ENCODE measurements at regions not wholly inside any gene's neighbourhood (a gene's known extent, or its start where the extent isn't known, plus 50 kb on each side); places are given as distances from the start of the nearest gene placed in this dataset.

GRCh38 chr6:148289153-148289552, 53.5 kb upstream of the SASH1 start:
- Mint-ChIP-seq H3K27ac (peak overlapping the region; percentile 63), H3K9me3 (no peaks in the 10 kb centered on the region)
- POLR2A ChIA-PET = no interaction called here

More at GRCh38 chr6:148289153-148289552, 53.5 kb upstream of the SASH1 start:
- Mint-ChIP-seq H3K4me1 (peaks cover 8% of the 10 kb centered on the region), H3K4me3 (no peak overlapping the region), H3K36me3 (no peaks in the 10 kb centered on the region), H3K27me3 (ENCODE audit: low read depth) (no peaks in the 10 kb centered on the region)
- no peak for DNase-seq (ENCODE audit: low spot score)
- CTCF ChIA-PET = no interaction called here
- ATAC-seq = no peak
- TF ChIP-seq GTF2I (CRISPR knock-in tag; conservative IDR thresholded peaks at IDR 0.05) (no peak), E2F4 (CRISPR knock-in tag; IDR thresholded peaks at IDR 0.05; ENCODE audit: borderline replicate concordance, low read depth) (no peak), USF1 (CRISPR knock-in tag; IDR thresholded peaks at IDR 0.05) (no peak), ATF6 (CRISPR knock-in tag; IDR thresholded peaks at IDR 0.05) (no peak), E2F5 (CRISPR knock-in tag; IDR thresholded peaks at IDR 0.05) (no peak), PRRX2 (CRISPR knock-in tag; IDR thresholded peaks at IDR 0.05) (no peak), ZNF532 (CRISPR knock-in tag; IDR thresholded peaks at IDR 0.05; ENCODE audit: borderline replicate concordance) (no peak), ZNF281 (CRISPR knock-in tag; IDR thresholded peaks at IDR 0.05) (no peak), ZNF425 (CRISPR knock-in tag; conservative IDR thresholded peaks at IDR 0.05) (no peak), HMGXB4 (CRISPR knock-in tag; IDR thresholded peaks at IDR 0.05) (no peak), ESRRA (CRISPR knock-in tag; IDR thresholded peaks at IDR 0.05; ENCODE audit: borderline replicate concordance) (no peak), ZNF232 (CRISPR knock-in tag; IDR thresholded peaks at IDR 0.05) (no peak), TP53 (CRISPR knock-in tag; IDR thresholded peaks at IDR 0.05) (no peak)
